ENCODE measurements at regions not wholly inside any gene's neighbourhood (a gene's known extent, or its start where the extent isn't known, plus 50 kb on each side); places are given as distances from the start of the nearest gene placed in this dataset.

DNA sequence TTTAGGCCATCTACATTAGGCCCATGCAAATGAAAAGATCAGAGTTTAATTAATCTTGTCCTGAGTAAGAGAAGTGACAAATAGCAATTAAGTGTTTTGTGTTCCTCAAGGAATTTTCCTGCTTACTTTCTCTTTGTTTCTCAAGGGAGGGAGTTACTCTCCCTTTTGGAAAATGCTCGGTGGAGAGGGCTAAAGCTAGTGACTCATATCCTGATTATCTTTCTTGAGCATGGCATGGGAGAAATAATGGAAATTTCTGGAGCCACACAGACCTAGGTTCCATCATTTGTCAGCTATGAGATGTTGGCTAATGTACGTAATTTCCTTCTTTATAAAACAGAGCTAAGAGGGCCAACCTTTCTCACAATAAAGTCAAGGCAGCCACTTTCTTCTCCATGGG lies 177.1 kb downstream of the ETAA1 start:
- H3K4me2 ChIP-seq = no peak overlapping the region

DNA sequence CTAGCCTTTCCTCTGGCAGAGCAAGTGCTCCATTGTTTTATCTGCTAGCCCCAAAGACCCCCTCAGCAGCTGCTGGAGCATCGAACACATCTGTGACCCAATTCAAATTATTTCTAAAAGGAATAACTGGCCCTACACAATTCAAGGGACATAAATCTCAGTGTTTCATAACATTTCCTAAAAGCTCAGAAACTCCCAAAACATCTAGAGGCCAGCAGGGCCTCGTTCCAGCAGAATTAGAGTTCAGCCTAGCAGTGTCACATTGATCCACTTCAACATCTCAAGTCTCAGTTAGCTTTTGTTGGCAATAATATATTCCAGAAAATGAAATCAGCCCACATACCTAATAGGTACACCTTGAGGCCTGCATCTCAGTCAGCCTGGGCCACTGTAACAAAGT lies 179.1 kb downstream of the ETAA1 start:
- no peak overlapping the region for H3K4me2 ChIP-seq
- no peaks in the 10 kb centered on the region for H4K20me1 ChIP-seq (ENCODE audit: insufficient read depth, poor library complexity, severe bottlenecking)
- H3K27ac ChIP-seq = no peak overlapping the region
- H3K9me2 ChIP-seq (replicated peaks; ENCODE audit: insufficient read depth) = no peaks in the 10 kb centered on the region
- WGBS (ENCODE audit: low lambda C conversion rate, missing lambda C conversion rate) = 95% methylated on average over 2 of the region's 2 CpGs
- no peak for DNase-seq (ENCODE audit: low spot score)
- no peaks in the 10 kb centered on the region for H3K27me3 ChIP-seq
- TF ChIP-seq EZH2phosphoT487 (IDR thresholded peaks at IDR 0.05; ENCODE audit: low read depth, severe bottlenecking, unreplicated experiment) (no peak), EZH2 (IDR thresholded peaks at IDR 0.05; ENCODE audit: borderline replicate concordance) (no peak)
- TF ChIP-seq, protein P1, sequence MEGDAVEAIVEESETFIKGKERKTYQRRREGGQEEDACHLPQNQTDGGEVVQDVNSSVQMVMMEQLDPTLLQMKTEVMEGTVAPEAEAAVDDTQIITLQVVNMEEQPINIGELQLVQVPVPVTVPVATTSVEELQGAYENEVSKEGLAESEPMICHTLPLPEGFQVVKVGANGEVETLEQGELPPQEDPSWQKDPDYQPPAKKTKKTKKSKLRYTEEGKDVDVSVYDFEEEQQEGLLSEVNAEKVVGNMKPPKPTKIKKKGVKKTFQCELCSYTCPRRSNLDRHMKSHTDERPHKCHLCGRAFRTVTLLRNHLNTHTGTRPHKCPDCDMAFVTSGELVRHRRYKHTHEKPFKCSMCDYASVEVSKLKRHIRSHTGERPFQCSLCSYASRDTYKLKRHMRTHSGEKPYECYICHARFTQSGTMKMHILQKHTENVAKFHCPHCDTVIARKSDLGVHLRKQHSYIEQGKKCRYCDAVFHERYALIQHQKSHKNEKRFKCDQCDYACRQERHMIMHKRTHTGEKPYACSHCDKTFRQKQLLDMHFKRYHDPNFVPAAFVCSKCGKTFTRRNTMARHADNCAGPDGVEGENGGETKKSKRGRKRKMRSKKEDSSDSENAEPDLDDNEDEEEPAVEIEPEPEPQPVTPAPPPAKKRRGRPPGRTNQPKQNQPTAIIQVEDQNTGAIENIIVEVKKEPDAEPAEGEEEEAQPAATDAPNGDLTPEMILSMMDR (IDR thresholded peaks at IDR 0.05; ENCODE audit: poor library complexity) = no peak
- H3K36me3 ChIP-seq (replicated peaks; ENCODE audit: insufficient read depth, low read depth) = no peaks in the 10 kb centered on the region
- H3K4me1 ChIP-seq (ENCODE audit: insufficient read depth) = no peaks in the 10 kb centered on the region
- H3K9me3 ChIP-seq (ENCODE audit: low read depth) = no peaks in the 10 kb centered on the region
- no peak overlapping the region for H3K4me3 ChIP-seq
- no peak overlapping the region for H2AFZ ChIP-seq
- no peaks in the 10 kb centered on the region for H3K79me2 ChIP-seq

More for the DNA sequence above, 177.1 kb downstream of the ETAA1 start:
- no peak for TF ChIP-seq EZH2 (IDR thresholded peaks at IDR 0.05; ENCODE audit: borderline replicate concordance)
- TF ChIP-seq, protein P1 (IDR thresholded peaks at IDR 0.05; ENCODE audit: poor library complexity) = no peak
- TF ChIP-seq EZH2phosphoT487 (IDR thresholded peaks at IDR 0.05; ENCODE audit: low read depth, severe bottlenecking, unreplicated experiment) = no peak
- Histone ChIP-seq H3K27ac (no peak overlapping the region), H3K4me3 (no peak overlapping the region), H3K36me3 (replicated peaks; ENCODE audit: insufficient read depth, low read depth) (no peaks in the 10 kb centered on the region), H3K4me1 (ENCODE audit: insufficient read depth) (no peaks in the 10 kb centered on the region), H3K27me3 (no peaks in the 10 kb centered on the region), H3K9me3 (ENCODE audit: low read depth) (no peaks in the 10 kb centered on the region), H3K79me2 (no peaks in the 10 kb centered on the region), H4K20me1 (ENCODE audit: insufficient read depth, poor library complexity, severe bottlenecking) (no peaks in the 10 kb centered on the region), H2AFZ (no peak overlapping the region), H3K9me2 (replicated peaks; ENCODE audit: insufficient read depth) (no peaks in the 10 kb centered on the region)
- 72% methylated on average over 2 of the region's 2 CpGs for WGBS (ENCODE audit: low lambda C conversion rate, missing lambda C conversion rate)
- no peak for DNase-seq (ENCODE audit: low spot score)

- Histone ChIP-seq H3K79me2 (no peaks in the 10 kb centered on the region), H3K27me3 (no peaks in the 10 kb centered on the region), H2AFZ (no peak overlapping the region), H3K9me3 (ENCODE audit: low read depth) (no peaks in the 10 kb centered on the region), H3K4me1 (ENCODE audit: insufficient read depth) (no peaks in the 10 kb centered on the region), H3K4me3 (no peak overlapping the region), H3K9me2 (replicated peaks; ENCODE audit: insufficient read depth) (no peaks in the 10 kb centered on the region), H3K36me3 (replicated peaks; ENCODE audit: insufficient read depth, low read depth) (no peaks in the 10 kb centered on the region), H4K20me1 (ENCODE audit: insufficient read depth, poor library complexity, severe bottlenecking) (no peaks in the 10 kb centered on the region), H3K4me2 (no peak overlapping the region), H3K27ac (no peak overlapping the region)
- DNase-seq (ENCODE audit: low spot score) = no peak
- 88% methylated on average over 4 of the region's 4 CpGs for WGBS (ENCODE audit: low lambda C conversion rate, missing lambda C conversion rate)
- TF ChIP-seq EZH2phosphoT487 (IDR thresholded peaks at IDR 0.05; ENCODE audit: low read depth, severe bottlenecking, unreplicated experiment) = no peak
- TF ChIP-seq EZH2 (IDR thresholded peaks at IDR 0.05; ENCODE audit: borderline replicate concordance) = no peak
- TF ChIP-seq, protein P1 (IDR thresholded peaks at IDR 0.05; ENCODE audit: poor library complexity) = no peak
These were observed 179.9 kb downstream of the ETAA1 start for GRCh38 chr2:67576991-67577390.

GRCh38 chr2:67579216-67579615 lies 182.1 kb downstream of the ETAA1 start:
- Histone ChIP-seq H3K9me2 (replicated peaks; ENCODE audit: insufficient read depth) (no peaks in the 10 kb centered on the region), H3K4me2 (no peak overlapping the region), H3K36me3 (replicated peaks; ENCODE audit: insufficient read depth, low read depth) (no peaks in the 10 kb centered on the region), H3K4me1 (ENCODE audit: insufficient read depth) (no peaks in the 10 kb centered on the region), H4K20me1 (ENCODE audit: insufficient read depth, poor library complexity, severe bottlenecking) (no peaks in the 10 kb centered on the region), H3K79me2 (no peaks in the 10 kb centered on the region), H3K9me3 (ENCODE audit: low read depth) (no peaks in the 10 kb centered on the region), H2AFZ (no peak overlapping the region), H3K4me3 (no peak overlapping the region), H3K27me3 (no peaks in the 10 kb centered on the region), H3K27ac (no peak overlapping the region)
- no peak for DNase-seq (ENCODE audit: low spot score)
- 17% methylated on average over 2 of the region's 2 CpGs for whole genome bisulfite sequencing (ENCODE audit: low lambda C conversion rate, missing lambda C conversion rate)
- TF ChIP-seq, protein P1 (IDR thresholded peaks at IDR 0.05; ENCODE audit: poor library complexity) = no peak
- no peak for TF ChIP-seq EZH2 (IDR thresholded peaks at IDR 0.05; ENCODE audit: borderline replicate concordance)
- no peak for TF ChIP-seq EZH2phosphoT487 (IDR thresholded peaks at IDR 0.05; ENCODE audit: low read depth, severe bottlenecking, unreplicated experiment)

Data from hepatocyte (in vitro differentiated cells).